HG03378 (cell line): ENCODE measurements at regions not wholly inside any gene's neighbourhood (a gene's known extent, or its start where the extent isn't known, plus 50 kb on each side); places are given as distances from the start of the nearest gene placed in this dataset.
"Not testable (repeated sequence)": the region's sequence is repeated elsewhere in the genome, so short reads cannot be mapped to it uniquely, and the experiment has no call there.

Experiments used
- ATAC-seq: cut with Tn5 transposase; IDR thresholded peaks from one replicate; pipeline ENCODE4 v1.9.1; 2021; ENCODE audit warnings: mild to moderate bottlenecking, moderate library complexity; ENCODE audit not compliant: unreplicated experiment

DNA sequence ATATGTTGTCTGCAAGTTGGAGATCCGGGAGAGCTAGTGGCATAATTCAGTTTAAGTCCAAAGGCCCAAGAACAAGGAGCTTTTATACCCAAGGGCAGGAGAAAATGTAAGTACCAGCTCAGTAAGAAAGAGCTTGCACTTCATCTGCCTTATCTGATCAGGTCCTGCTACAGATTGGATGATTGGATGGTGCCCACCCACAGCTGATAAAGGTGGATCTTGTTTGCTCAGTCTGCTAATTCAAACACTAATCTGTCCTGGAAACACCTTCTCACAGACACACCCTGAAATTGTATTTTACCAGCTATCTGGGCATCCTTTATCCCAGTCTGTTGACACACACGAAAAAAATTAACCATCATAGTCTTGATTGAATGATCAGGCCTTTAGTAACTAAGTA, 230.7 kb upstream of the SLC16A7 start:
- ATAC-seq = no peak

DNA sequence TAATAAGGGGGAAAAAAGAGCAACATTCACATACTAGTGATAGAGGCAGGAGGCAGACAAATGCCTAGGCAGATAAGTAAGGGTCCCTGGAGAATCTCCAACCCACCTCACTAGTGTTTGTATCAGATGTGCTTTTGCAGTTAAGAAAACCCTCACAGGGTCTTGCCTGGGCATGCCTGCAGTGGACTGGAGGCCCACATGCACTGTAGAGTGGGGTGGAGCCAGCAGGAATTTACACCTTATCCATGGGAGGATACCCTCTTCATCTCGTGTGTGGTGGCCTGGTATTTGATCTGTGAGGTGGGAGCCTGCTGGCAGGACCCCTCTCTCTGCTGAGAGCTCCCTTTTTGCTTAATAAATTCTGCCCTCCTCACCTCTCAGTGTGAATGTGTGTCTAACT, 238.0 kb upstream of the SLC16A7 start:
- ATAC-seq = no peak

DNA sequence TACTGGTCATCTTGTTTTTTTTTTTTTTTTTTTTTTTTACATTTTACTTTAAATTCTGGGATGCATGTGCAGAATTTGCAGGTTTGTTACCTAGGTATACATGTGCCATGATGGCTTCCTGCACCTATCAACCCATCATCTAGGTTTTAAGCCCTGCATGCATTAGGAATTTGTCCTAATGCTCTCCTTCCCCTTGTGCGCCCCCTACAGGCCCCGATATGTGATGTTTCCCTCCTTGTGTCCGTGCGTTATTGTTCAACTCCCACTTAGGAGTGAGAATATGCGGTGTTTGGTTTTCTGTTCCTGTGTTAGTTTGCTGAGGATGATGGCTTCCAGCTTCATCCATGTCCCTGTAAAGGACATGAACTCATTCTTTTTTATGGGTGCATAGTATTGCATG, 249.6 kb upstream of the SLC16A7 start:
- not testable (repeated sequence) for ATAC-seq

DNA sequence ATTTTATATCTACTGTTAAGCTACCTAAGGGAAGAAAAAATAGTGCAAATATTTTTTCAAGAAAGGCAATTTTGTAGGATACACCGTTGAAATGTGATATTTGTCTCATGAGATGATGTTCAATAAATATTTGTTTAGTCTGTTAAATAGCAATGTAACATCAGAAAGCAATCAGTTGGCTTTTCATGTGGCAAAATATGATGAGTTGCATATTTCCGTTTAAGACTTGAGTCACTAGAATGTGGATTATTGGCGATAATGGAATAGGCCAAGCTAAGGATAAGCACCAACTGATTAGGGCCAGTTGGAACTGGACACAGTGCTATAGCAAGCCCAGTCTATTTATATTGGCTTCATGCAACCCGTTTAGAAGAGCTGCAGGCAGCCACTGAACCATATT, 250.4 kb upstream of the SLC16A7 start:
- no peak for ATAC-seq

DNA sequence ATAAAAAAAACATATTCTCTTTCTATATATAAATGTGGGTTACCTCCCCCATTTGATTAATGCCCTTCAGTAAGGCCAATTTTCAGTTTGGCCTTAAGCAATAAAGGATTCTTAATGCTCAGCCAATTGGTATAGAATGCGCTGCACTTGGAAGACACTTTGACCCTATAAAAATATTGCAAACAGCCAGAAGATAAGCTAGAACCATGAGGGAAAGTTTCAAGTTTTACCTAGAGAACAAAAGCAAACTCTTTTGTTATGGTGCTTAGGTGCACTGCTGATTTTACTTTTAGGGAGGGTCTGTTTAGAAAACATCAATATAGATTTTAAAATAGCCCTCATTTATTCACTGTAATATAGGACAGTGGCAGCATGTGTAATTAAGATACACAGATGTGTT, 251.6 kb upstream of the SLC16A7 start:
- ATAC-seq = no peak

DNA sequence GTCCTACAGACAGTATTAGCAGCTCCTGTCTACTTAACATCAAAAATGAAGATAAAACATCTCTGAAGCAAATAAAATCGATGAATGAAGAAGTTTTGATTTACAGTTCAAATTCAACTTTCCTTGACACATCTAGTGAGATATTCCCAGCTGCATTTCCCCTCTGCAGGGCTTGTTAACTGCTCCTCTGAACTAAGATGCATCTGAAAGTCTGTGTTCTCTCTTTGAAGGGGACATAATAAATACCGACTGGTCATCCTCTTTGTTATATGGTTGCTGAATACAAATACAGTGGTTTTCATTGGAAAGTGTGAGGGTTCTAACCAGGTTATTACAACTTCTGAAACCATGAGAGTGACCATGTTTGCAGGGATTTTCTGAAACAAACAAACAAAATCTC, 266.4 kb upstream of the SLC16A7 start:
- ATAC-seq = no peak

DNA sequence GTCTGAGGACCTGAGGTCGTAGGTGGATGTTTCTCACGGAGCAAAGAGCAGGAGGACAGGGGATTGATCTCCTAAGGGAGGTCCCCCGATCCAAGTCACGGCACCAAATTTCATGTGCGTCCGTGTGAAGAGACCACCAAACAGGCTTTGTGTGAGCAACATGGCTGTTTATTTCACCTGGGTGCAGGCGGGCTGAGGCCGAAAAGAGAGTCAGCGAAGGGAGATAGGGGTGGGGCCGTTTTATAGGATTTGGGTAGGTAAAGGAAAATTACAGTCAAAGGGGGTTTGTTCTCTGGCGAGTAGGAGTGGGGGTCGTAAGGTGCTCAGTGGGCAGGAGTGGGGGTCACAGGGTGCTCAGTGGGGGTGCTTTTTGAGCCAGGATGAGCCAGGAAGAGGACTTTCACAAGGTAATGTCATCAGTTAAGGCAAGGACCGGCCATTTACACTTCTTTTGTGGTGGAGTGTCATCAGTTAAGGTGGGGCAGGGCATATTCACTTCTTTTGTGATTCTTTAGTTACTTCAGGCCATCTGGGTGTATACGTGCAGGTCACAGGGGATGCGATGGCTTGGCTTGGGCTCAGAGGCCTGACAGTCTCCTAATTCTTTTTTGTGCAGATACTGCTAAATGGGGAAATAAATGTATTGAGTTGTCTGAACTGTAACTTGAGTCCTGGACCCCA, 267.3 kb upstream of the SLC16A7 start:
- not testable (repeated sequence) for ATAC-seq

DNA sequence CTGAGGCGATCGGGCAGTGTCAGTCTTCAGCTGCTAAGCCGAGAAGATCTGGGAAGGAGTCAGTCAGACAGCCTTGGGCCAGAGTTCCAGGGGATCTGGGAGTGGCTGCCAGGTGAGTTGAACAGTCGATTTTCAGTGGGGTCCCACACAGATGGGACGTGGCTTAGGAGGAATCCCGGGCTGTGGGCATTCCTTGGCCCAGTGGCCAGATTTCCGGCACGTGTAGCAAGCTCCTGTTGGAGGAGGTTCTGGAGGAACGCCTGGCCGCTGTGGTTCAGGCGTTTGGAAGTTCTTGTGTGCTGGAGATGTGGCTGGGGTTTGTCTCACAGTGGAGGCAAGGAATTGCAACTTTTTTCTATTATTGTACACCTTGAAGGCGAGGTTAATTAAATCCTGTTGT, 269.4 kb upstream of the SLC16A7 start:
- not testable (repeated sequence) for ATAC-seq

DNA sequence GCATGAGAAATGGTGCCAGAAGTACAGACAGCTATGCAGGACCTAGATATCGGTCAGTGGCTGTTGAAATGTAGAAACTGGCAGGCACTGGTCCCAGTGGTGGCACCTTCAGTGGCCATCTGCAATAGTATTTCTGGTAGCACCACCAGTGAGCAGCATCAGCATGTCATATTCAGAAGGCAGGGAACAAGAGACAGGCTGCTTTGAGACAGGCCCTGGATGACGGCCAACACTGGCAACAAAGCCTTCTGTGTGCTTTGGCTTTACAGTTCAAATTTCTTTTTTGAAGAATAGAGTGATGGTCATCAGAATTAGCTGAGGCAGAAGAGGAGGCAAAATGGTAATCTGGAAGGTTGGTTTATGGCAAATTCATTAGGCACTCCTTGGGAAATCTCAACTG, 273.4 kb upstream of the SLC16A7 start:
- ATAC-seq = no peak

DNA sequence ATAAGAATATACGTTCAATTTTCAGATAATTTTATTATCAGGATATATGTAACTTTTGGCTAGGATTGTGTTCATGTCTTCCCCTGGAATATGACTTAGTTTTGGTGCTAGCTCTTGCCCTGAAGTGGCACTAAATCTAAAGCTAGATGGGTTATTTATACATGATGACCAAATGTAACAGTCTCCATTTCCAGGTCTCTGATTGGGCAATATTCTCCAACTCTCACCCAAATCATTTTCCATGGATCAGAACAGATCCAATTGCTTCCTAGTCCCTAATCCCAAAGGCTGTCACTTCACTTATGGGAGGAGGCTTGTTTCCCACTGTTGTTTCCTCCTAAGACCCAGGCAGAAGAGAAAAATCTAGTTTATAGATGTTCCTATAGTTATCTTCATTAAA, 274.6 kb upstream of the SLC16A7 start:
- no peak for ATAC-seq

DNA sequence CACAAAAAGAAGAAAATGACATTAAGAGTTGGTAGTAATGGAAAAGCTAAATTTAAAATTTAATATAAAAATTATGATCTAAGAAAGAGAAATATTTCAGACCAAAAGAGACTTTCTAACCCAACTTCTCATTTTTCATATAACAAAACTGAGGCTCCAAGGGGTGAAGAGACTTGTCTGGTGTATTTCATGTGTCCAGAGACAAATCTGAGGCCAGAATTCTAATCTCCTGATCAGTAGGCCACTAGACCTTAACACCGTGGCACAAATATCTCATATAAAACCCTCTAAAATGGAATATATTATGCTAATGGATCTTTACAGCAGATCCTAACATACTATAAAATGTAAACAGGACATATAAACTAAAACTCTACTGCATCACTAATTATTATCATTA, 275.7 kb upstream of the SLC16A7 start:
- ATAC-seq = no peak

DNA sequence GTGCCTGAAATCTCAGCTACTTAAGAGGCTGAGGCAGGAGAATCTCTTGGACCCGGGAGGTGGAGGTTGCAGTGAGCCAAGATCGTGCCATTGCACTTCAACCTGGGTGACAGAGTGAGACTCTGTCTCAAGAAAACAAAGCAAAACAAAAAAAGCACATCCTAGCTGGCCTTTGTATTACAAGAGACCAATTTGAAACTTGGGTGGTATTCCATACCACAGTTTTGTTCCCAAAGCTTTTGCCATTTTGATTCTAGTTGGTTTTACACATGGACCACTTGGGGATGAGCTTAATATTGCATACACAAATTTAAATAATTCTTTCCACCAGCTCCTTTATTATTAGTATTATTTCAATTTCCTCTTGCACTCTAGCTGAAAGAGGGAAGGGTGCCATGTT, 276.9 kb upstream of the SLC16A7 start:
- ATAC-seq = no peak

DNA sequence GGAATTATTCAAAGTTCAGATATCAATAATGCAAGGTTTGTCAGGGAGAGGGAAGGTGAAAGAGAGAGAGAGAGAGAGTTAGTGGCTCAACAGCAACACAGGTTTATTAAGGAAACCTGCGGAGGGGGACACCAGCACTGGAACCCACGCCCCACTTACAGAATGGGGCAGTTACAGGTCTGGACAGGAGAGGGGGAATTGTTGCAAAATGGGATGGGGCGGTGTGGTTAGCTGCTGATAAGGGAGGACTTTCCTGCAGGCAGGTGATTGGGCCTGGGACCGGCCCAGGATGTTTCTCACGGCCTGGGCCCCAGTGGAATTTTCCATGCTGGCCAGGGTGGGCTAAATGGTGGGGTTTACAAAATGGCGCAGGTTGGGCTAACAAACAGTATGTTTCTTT, 278.2 kb upstream of the SLC16A7 start:
- no peak for ATAC-seq

DNA sequence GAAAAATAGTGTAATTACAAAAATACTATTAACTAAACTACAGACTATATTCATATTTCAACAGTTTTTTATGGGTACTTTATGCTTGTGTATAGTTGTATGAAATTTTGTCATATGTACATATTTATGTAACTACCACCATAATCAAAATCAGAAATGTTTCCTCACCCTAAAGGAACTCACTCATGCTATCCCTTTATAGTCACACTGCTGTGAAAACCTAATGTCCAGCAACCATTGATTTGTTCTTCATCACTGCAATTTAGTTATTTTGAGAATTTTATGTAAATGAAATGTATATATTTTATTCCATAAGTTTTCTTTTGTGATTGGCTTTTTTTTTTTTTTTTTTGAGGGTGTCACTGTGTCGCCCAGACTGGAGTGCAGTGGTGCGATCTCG, 278.9 kb upstream of the SLC16A7 start:
- ATAC-seq = no peak

DNA sequence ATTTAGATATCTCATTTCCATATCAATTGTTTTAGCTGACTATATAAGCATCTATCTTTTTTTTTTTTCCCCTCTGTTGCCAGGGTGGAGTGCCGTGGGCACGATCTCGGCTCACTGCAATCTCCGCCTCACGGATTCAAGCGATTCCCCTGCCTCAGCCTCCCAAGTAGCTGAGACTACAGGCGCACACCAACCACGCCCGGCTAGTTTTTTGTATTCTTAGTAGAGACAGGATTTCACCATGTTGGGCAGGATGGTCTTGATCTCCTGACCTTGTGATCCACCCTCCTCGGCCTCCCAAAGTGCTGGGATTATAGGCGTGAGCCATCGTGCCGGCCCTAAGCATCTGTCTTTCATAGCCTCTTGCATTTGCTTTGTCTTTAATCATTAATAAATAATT, 279.5 kb upstream of the SLC16A7 start:
- not testable (repeated sequence) for ATAC-seq

DNA sequence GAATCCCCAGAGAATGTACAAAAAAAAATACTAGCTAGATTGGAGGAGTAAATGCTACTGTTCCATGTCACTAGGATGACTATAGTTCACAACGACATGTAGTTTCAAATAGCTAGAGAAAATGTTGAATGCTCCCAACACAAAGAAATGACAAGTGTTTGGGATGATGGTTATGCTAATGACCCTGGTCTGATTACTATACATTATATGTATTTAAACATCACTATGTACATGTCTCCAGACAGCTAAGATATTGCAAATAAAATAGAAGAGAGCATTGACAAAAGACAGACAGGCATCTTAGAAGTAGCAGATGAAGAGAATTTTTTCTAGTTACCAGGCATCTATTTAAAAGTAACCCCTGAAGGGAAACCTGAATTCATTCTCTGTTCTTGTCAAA, 281.6 kb upstream of the SLC16A7 start:
- ATAC-seq = no peak

DNA sequence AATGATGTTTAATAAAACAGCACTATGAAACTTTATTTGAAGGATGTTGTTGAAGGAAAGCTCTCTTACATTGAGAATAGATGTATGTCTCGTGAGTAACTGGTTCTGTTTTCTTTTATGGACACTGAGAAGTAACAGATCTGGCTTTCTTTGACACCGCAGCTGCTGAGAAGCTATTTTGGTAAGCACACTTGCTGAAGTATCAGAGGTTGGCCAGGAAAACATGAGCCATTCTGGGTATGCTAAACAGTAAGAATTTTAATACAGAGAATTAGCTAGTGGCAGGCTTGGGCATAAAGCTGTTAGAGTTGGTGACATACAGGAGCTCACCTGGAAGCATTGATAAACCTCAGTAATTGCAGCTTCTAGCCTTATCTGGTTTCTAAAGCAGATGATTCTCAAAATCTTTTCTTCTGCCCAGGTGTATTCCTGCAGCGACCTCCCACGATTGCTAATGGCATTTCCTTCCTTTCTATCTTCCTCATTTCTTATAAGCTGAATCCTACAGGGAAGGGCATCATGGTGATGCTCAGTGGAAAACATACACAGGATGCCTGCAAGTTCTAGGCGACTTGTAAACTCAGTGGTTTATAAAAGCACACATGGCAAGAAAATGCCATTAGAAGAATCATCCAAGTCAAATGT, 291.6 kb upstream of the SLC16A7 start:
- ATAC-seq = no peak

DNA sequence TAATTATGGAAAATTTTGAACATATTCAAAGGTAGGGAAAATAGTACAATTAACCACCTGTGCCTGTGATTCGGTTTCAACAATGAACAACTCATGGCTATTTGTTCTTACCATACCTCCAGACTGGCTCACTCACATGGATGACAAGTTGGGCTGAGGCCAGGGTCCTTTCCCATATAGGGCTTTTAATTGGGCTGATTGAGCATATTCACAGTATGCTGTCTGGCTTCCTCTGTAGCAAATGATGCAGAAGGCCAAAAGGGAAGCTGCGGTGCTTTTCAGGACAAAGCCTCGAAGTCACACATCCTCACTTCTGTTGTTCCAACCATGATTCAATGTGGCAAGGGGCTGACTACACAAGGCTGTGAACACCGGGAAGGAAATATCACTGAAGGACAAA, 297.5 kb upstream of the SLC16A7 start:
- no peak for ATAC-seq

DNA sequence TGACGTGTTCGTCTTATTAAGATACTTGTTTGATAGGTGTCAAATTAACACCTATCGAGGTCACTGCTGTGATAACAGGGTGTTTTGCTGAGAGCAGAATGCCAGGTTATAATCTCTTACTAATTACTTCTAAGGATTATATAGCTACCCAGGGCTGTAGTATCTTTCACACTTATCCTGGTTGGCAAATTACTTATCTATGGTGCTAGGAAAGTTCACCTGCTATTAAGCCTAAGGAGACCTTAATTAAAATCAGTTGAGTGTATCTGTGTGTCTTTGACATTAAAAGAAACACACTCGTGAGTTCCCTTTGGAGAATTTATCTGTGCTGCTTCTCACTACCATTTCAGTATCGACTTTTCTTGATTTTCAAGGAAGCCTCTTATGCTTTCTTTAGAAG, 301.6 kb upstream of the SLC16A7 start:
- no peak for ATAC-seq

DNA sequence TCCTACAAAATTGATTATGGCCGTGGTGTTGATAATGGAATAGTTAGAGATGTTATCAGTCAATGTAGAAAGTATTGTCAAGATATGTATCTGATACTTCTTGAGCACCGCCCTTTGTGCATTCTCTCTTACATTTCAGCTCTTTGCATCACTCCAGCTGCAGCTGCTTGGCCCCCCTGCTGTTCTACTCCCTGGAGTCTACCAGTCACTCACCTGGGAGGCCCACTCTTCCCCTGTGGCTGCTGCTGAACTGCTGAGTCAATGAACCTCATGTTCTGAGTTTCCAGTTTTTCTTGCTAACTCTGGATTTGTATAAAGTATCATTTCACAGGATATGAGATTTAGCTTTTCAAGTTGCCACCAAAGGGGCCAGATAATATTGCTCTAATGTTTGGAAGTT, 312.8 kb upstream of the SLC16A7 start:
- no peak for ATAC-seq

DNA sequence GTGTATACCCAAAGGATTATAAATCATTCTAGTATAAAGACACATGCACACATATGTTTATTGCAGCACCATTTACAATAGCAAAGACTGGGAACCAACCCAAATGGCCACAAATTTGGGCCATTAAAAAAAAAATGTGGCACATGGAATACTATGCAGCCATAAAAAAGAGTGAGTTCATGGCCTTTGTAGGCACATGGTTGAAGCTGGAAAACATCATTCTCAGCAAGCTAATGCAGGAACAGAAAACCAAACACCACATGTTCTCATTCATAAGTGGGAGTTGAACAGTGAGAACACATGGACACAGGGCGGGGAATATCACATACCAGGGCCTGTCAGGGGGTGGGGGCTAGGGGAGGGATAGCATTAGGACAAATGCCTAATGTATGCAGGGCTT, 322.3 kb upstream of the SLC16A7 start:
- not testable (repeated sequence) for ATAC-seq

DNA sequence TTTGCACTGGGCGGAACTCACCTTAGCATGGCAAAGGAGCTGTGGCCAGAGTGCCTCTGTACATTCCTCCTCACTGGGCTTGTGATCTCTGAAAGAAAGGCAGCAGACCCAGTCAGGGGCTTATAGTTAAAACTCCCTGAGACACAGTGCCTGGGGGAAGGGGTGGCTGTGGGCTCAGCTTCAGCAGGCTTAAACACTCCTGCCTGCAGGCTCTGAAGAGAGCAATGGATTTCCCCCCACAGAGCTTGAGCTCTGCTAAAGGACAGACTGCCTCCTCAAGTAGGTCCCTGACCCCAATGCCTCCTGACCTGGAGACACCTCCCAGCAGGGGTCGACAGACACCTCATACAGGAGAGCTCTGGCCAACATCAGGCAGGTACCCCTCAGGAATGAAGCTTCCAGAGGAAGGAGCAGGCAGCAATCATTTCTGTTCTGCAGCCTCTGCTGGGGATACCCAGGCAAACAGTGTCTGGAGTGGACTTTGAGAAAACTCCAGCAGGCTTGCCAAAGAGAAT, 327.5 kb upstream of the SLC16A7 start:
- no peak for ATAC-seq

DNA sequence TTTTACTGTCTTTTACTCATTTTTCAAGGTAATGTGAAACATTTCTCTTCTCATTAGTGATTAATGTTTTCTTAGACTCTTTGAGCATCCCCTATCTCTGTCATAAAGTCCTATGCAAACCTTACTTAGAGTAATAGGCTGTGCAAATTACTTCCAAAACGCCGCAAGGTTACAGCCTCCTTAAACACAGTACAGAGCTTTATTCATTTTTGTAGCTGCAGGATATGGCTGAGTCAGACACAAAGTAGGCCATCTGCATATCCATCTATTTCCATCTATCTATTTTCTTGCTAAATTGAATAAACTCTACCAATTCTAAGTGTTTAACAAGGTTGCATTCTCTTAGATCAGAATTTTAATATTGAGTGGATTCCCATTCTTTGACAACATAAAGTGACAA, 335.6 kb upstream of the SLC16A7 start:
- no peak for ATAC-seq
